Thymus (tissue), 11 donors: ENCODE measurements at regions not wholly inside any gene's neighbourhood (a gene's known extent, or its start where the extent isn't known, plus 50 kb on each side); places are given as distances from the start of the nearest gene placed in this dataset.

Experiments
- DNase-seq, 9 donors: peaks; one replicate each; pipeline ENCODE4 v3.0.0-alpha.2; 2013; ENCODE audit warnings: low spot score in 9 of 9, low read depth in 6 of 9, missing footprints in 1 of 9
- H3K27ac ChIP-seq, 2 donors: one replicate each; pipeline ENCODE4 v1.5.1; 2013; ENCODE audit warnings: control low read depth in 1 of 2, low read depth in 1 of 2, low read length in 1 of 2, mild to moderate bottlenecking in 1 of 2, moderate library complexity in 1 of 2
- H3K27me3 ChIP-seq, 2 donors: one replicate each; pipeline ENCODE4 v1.5.1; 2013; ENCODE audit warnings: low read length in 1 of 2; ENCODE audit not compliant: control insufficient read depth in 2 of 2, insufficient read depth in 1 of 2
- H3K36me3 ChIP-seq, 2 donors: one replicate each; pipeline ENCODE4 v1.5.1; 2013; ENCODE audit warnings: low read length in 1 of 2, mild to moderate bottlenecking in 1 of 2, moderate library complexity in 1 of 2; ENCODE audit not compliant: control insufficient read depth in 2 of 2, insufficient read depth in 2 of 2
- H3K4me1 ChIP-seq, 2 donors: one replicate each; pipeline ENCODE4 v1.5.1; 2013; ENCODE audit warnings: low read length in 2 of 2; ENCODE audit not compliant: control insufficient read depth in 2 of 2, insufficient read depth in 2 of 2
- H3K4me3 ChIP-seq, 2 donors: one replicate each; pipeline ENCODE4 v1.5.1; 2013; ENCODE audit warnings: low read length in 2 of 2, control low read depth in 1 of 2, mild to moderate bottlenecking in 1 of 2
- H3K9me3 ChIP-seq, 2 donors: one replicate each; pipeline ENCODE4 v1.5.1; 2013; ENCODE audit warnings: low read length in 1 of 2, mild to moderate bottlenecking in 1 of 2; ENCODE audit not compliant: control insufficient read depth in 2 of 2, insufficient read depth in 1 of 2
- WGBS: extraction: QIAGEN DNeasy Blood & Tissue Kit; methylation state at CpG from one replicate; pipeline ENCODE4 v1.1.7; 2013; 5-methylcytosine and 5-hydroxymethylcytosine counted together
- donor health status: healthy.

DNA sequence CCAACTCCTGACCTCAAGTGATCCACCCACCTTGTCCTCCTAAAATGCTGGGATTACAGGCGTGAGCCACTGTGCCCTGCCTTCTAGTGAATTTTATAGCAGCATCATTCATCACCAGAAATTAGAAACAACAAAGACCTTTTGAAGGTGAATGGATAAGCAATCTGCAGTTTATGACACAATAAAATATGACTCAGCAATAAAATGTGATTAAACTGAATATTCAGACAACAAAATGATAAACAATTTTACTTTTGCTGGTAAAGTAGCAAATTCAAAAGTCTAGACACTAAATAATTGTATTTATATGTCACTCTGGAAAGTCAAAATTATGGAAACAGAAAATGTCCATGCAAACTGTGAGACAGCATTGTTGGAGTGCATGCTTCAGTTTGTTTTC, 656.6 kb downstream of the CBLN2 start:
- Histone ChIP-seq H3K4me3 (no peak overlapping the region), H3K27ac (no peak overlapping the region), H3K27me3 (no peaks in the 10 kb centered on the region), H3K9me3 (no peaks in the 10 kb centered on the region), H3K4me1 (no peaks in the 10 kb centered on the region), H3K36me3 (no peaks in the 10 kb centered on the region)
- 84% methylated on average over 1 of the region's 1 CpG for WGBS
- DNase-seq, result no peak

- Histone ChIP-seq H3K27me3 (no peaks in the 10 kb centered on the region), H3K4me3 (no peak overlapping the region), H3K4me1 (no peaks in the 10 kb centered on the region), H3K9me3 (no peaks in the 10 kb centered on the region), H3K27ac (no peak overlapping the region), H3K36me3 (no peaks in the 10 kb centered on the region)
- no peak for DNase-seq
- 91% methylated on average over 4 of the region's 4 CpGs for WGBS
Measured at GRCh38 chr18:71878226-71878625, 665.9 kb downstream of the CBLN2 start.

GRCh38 chr18:71873695-71874094, 670.4 kb downstream of the CBLN2 start:
- Histone ChIP-seq H3K4me1 (no peaks in the 10 kb centered on the region), H3K27me3 (no peaks in the 10 kb centered on the region), H3K4me3 (no peak overlapping the region), H3K9me3 (no peaks in the 10 kb centered on the region), H3K36me3 (no peaks in the 10 kb centered on the region), H3K27ac (no peak overlapping the region)
- 95% methylated on average over 4 of the region's 4 CpGs for WGBS
- no peak for DNase-seq

GRCh38 chr18:71865888-71866287, 678.3 kb downstream of the CBLN2 start:
- WGBS, result 92% methylated on average over 5 of the region's 5 CpGs
- Histone ChIP-seq H3K4me3 (no peak overlapping the region), H3K4me1 (no peaks in the 10 kb centered on the region), H3K27ac (no peak overlapping the region), H3K36me3 (no peaks in the 10 kb centered on the region), H3K27me3 (no peaks in the 10 kb centered on the region), H3K9me3 (no peaks in the 10 kb centered on the region)
- DNase-seq, result no peak

GRCh38 chr18:71850602-71851001, 693.5 kb downstream of the CBLN2 start:
- no peaks in the 10 kb centered on the region for H3K27me3 ChIP-seq
- peaks cover 0 to 6% of the 10 kb centered on the region in 2 donors for H3K9me3 ChIP-seq
- 90% methylated on average over 1 of the region's 1 CpG for WGBS
- no peaks in the 10 kb centered on the region for H3K4me1 ChIP-seq
- H3K36me3 ChIP-seq, result no peaks in the 10 kb centered on the region
- H3K4me3 ChIP-seq, result no peak overlapping the region
- no peak overlapping the region for H3K27ac ChIP-seq
- no peak for DNase-seq

DNA sequence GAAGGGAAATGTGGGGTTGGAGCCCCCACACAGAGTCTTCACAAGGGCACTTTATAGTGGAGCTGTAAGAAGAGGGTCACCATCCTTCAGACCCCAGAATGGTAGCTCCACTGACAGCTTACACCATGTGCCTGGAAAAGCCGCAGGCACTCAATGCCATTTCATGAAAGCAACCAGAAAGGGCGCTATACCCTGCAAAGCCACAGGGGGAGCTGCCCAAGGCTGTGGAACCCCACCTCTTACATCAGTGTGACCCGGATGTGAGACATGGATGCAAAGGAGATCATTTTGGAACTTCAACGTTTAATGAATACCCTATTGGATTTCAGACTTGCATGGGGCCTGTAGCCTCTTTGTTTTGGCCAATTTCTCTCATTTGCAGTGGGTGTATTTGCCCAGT, 694.7 kb downstream of the CBLN2 start:
- WGBS, result 94% methylated on average over 4 of the region's 4 CpGs
- Histone ChIP-seq H3K27ac (no peak overlapping the region), H3K36me3 (no peaks in the 10 kb centered on the region), H3K4me3 (no peak overlapping the region), H3K9me3 (peaks cover 0 to 6% of the 10 kb centered on the region in 2 donors), H3K4me1 (no peaks in the 10 kb centered on the region), H3K27me3 (no peaks in the 10 kb centered on the region)
- DNase-seq, result no peak

DNA sequence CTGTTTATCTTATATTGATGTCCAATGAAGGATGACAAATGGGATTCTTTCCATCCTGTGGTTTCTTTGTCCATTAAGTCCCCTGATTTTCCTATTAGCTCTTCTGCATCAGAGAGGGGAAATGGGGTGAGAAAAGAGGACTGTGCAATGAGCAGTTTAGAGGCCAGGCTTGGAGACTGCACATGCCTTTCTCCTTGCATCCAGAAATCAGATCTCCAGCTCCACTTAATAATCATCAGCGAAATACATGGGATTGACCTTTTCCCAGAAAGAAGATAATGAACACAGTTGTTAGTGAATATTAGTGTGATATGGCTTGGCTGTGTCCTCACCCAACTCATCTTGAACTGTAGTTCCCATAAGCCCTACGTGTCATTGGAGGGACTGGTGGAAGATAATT, 697.4 kb downstream of the CBLN2 start:
- DNase-seq, result no peak
- peaks cover 0 to 6% of the 10 kb centered on the region in 2 donors for H3K9me3 ChIP-seq
- no peaks in the 10 kb centered on the region for H3K27me3 ChIP-seq
- no peaks in the 10 kb centered on the region for H3K4me1 ChIP-seq
- 92% methylated on average over 2 of the region's 2 CpGs for WGBS
- no peak overlapping the region for H3K4me3 ChIP-seq
- no peak overlapping the region for H3K27ac ChIP-seq
- H3K36me3 ChIP-seq, result no peaks in the 10 kb centered on the region

DNA sequence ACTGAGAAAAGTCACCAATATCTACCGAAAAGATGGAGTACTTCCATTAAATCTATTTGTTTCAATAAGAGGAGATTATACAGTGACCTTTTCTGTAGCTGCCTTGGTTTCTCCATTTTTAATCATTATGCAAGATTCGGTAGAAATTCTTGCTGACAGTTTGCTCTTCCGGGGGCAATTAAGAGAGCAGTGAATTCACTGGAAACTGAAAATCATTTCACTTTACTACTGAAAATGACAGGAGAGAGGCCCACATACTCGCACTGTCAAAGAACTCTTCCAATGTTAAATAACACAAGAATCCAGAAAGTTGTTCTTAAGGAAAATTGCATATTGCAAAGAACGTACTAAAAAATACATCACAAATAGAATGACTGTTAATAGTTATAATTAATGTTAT, 699.3 kb downstream of the CBLN2 start:
- no peaks in the 10 kb centered on the region for H3K36me3 ChIP-seq
- H3K4me3 ChIP-seq, result no peak overlapping the region
- DNase-seq, result no peak
- H3K9me3 ChIP-seq, result peaks cover 0 to 6% of the 10 kb centered on the region in 2 donors
- 85% methylated on average over 5 of the region's 5 CpGs for WGBS
- no peaks in the 10 kb centered on the region for H3K4me1 ChIP-seq
- H3K27me3 ChIP-seq, result no peaks in the 10 kb centered on the region
- no peak overlapping the region for H3K27ac ChIP-seq

GRCh38 chr18:71842666-71843065, 701.5 kb downstream of the CBLN2 start:
- Histone ChIP-seq H3K4me1 (no peaks in the 10 kb centered on the region), H3K9me3 (no peaks in the 10 kb centered on the region), H3K27me3 (no peaks in the 10 kb centered on the region), H3K36me3 (no peaks in the 10 kb centered on the region), H3K27ac (no peak overlapping the region), H3K4me3 (no peak overlapping the region)
- DNase-seq, result no peak
- 86% methylated on average over 5 of the region's 5 CpGs for WGBS

DNA sequence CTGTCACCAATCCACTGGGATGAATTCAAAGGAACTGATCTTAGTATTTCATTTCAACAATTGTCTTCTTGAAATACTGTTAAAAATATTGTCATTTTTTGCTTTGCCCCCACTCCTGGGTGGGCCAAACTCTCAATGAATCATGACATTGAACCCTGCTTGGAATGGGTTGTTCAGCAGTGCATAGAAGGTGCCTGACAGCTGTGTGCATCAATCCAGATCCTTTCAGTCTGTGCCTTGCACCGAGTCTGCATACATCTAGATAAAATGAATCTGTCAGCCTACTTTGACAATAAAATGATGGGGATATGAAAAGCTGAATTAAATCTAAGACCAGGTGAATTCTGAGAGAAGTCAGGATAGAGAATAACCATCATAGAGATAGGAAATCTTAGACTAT, 706.6 kb downstream of the CBLN2 start:
- Histone ChIP-seq H3K27me3 (no peaks in the 10 kb centered on the region), H3K4me3 (no peak overlapping the region), H3K9me3 (no peaks in the 10 kb centered on the region), H3K36me3 (no peaks in the 10 kb centered on the region), H3K4me1 (no peaks in the 10 kb centered on the region), H3K27ac (no peak overlapping the region)
- 91% methylated on average over 1 of the region's 1 CpG for WGBS
- DNase-seq, result no peak
